Prostate gland (tissue), 2 donors: ENCODE measurements at regions not wholly inside any gene's neighbourhood (a gene's known extent, or its start where the extent isn't known, plus 50 kb on each side); places are given as distances from the start of the nearest gene placed in this dataset.

Experiments
- DNase-seq: peaks from one replicate; pipeline ENCODE4 v3.0.0-alpha.2; 2019; ENCODE audit warnings: low spot score
- H3K27ac ChIP-seq, 2 donors: fragments of 200-600 bp; sonication (generic); 2 replicates each; pipeline ENCODE4 v1.5.1; 2017 to 2019
- H3K27me3 ChIP-seq: fragments of 200-600 bp; sonication (generic); replicated peaks from 2 replicates; pipeline ENCODE4 v1.5.1; 2019; ENCODE audit not compliant: insufficient read depth
- H3K36me3 ChIP-seq, 2 donors: fragments of 200-600 bp; sonication (generic); 1 replicate in 1 of 2; 2 replicates in 1 of 2; pipeline versions ENCODE4 v1.5.1 to v1.8.1; 2017 to 2019
- H3K4me1 ChIP-seq: fragments of 200-600 bp; sonication (generic); replicated peaks from 2 replicates; pipeline ENCODE4 v1.5.1; 2019
- H3K4me3 ChIP-seq, 2 donors: fragments of 200-600 bp; sonication (generic); 2 replicates each; pipeline ENCODE4 v1.5.1; 2017 to 2019
- H3K9me3 ChIP-seq: fragments of 200-600 bp; sonication (generic); 2 replicates; pipeline ENCODE4 v1.5.1; 2017
- CTCF ChIP-seq, 4 experiments: fragments of 200-600 bp in 2 of 4; fragments of 450-650 bp in 2 of 4; sonication (generic) in 2 of 4; IDR thresholded peaks; 1 replicate in 3 of 4; 2 replicates in 1 of 4; pipeline ENCODE4 v1.5.1; 2016 to 2019; ENCODE audit warnings: antibody characterized with exemption in 4 of 4, mild to moderate bottlenecking in 2 of 4, moderate library complexity in 2 of 4
- POLR2A ChIP-seq: fragments of 450-650 bp; IDR thresholded peaks from one replicate; pipeline ENCODE4 v1.6.1; 2016; ENCODE audit warnings: antibody characterized with exemption, mild to moderate bottlenecking
- POLR2AphosphoS5 ChIP-seq: sonication (generic); formaldehyde crosslinking; IDR thresholded peaks from one replicate; pipeline ENCODE4 v1.6.1; 2017; ENCODE audit warnings: antibody characterized with exemption
- WGBS: methylation state at CpG from one replicate; pipeline ENCODE4 v1.1.5; 2018; 5-methylcytosine and 5-hydroxymethylcytosine counted together
- intact Hi-C: fragments of 100-400 bp; cut with DNase I; formaldehyde crosslinking; loops from one replicate; pipeline ENCODE4 v1.14.2; 2022

GRCh38 chr6:56385981-56386593, 138.7 kb upstream of the COL21A1 start:
- no peaks in the 10 kb centered on the region for H3K4me1 ChIP-seq
- intact Hi-C loops = no loop called here
- H3K27me3 ChIP-seq = no peaks in the 10 kb centered on the region
- no peak for DNase-seq
- 83% methylated on average over 6 of the region's 6 CpGs for WGBS
- no peaks in the 10 kb centered on the region for H3K9me3 ChIP-seq
- no peaks in the 10 kb centered on the region for H3K36me3 ChIP-seq
- H3K27ac ChIP-seq = no peak overlapping the region
- no peak overlapping the region for H3K4me3 ChIP-seq
- TF ChIP-seq POLR2AphosphoS5 (no peak), CTCF (IDR thresholded peaks at IDR 0.05) (no peak), POLR2A (no peak)

GRCh38 chr6:56383160-56383559, 135.8 kb upstream of the COL21A1 start:
- intact Hi-C loops = loop anchor here (5.0 kb wide), 1 partner anchor 64 kb away; no protein-coding TSS in a partner anchor
- no peak overlapping the region for H3K4me3 ChIP-seq
- H3K9me3 ChIP-seq = no peaks in the 10 kb centered on the region
- WGBS = 79% methylated on average over 1 of the region's 1 CpG
- H3K27me3 ChIP-seq = no peaks in the 10 kb centered on the region
- no peaks in the 10 kb centered on the region for H3K36me3 ChIP-seq
- TF ChIP-seq CTCF (IDR thresholded peaks at IDR 0.05) (no peak), POLR2A (no peak), POLR2AphosphoS5 (no peak)
- H3K27ac ChIP-seq = no peak overlapping the region
- H3K4me1 ChIP-seq = no peaks in the 10 kb centered on the region
- DNase-seq = no peak

- no peak overlapping the region for H3K4me3 ChIP-seq
- H3K36me3 ChIP-seq = no peaks in the 10 kb centered on the region
- no peaks in the 10 kb centered on the region for H3K27me3 ChIP-seq
- intact Hi-C loops = loop anchor here (5.0 kb wide), 1 partner anchor 65 kb away; no protein-coding TSS in a partner anchor
- H3K4me1 ChIP-seq = no peaks in the 10 kb centered on the region
- DNase-seq = no peak
- H3K9me3 ChIP-seq = no peaks in the 10 kb centered on the region
- TF ChIP-seq POLR2AphosphoS5 (no peak), CTCF (IDR thresholded peaks at IDR 0.05) (no peak), POLR2A (no peak)
- H3K27ac ChIP-seq = no peak overlapping the region
These were observed 135.1 kb upstream of the COL21A1 start for GRCh38 chr6:56382416-56382940.

GRCh38 chr6:56381801-56382251, 134.4 kb upstream of the COL21A1 start:
- DNase-seq = no peak
- no peaks in the 10 kb centered on the region for H3K9me3 ChIP-seq
- no peaks in the 10 kb centered on the region for H3K27me3 ChIP-seq
- no peak for TF ChIP-seq CTCF (IDR thresholded peaks at IDR 0.05)
- TF ChIP-seq POLR2A = no peak
- TF ChIP-seq POLR2AphosphoS5 = no peak
- 27% methylated on average over 4 of the region's 4 CpGs for WGBS
- intact Hi-C loops = loop anchor here (5.0 kb wide), 1 partner anchor 65 kb away; no protein-coding TSS in a partner anchor
- no peak overlapping the region for H3K27ac ChIP-seq
- no peaks in the 10 kb centered on the region for H3K4me1 ChIP-seq
- no peak overlapping the region for H3K4me3 ChIP-seq
- no peaks in the 10 kb centered on the region for H3K36me3 ChIP-seq

GRCh38 chr6:56380476-56380875, 133.1 kb upstream of the COL21A1 start:
- intact Hi-C loops = loop anchor here (5.0 kb wide), 1 partner anchor 67 kb away; no protein-coding TSS in a partner anchor
- DNase-seq = no peak
- no peaks in the 10 kb centered on the region for H3K27me3 ChIP-seq
- WGBS = 61% methylated on average over 1 of the region's 1 CpG
- TF ChIP-seq CTCF (IDR thresholded peaks at IDR 0.05) (no peak), POLR2A (no peak), POLR2AphosphoS5 (no peak)
- H3K4me1 ChIP-seq = no peaks in the 10 kb centered on the region
- no peaks in the 10 kb centered on the region for H3K9me3 ChIP-seq
- H3K27ac ChIP-seq = no peak overlapping the region
- H3K4me3 ChIP-seq = no peak overlapping the region
- H3K36me3 ChIP-seq = no peaks in the 10 kb centered on the region
